ENCODE measurements at regions not wholly inside any gene's neighbourhood (a gene's known extent, or its start where the extent isn't known, plus 50 kb on each side); places are given as distances from the start of the nearest gene placed in this dataset.
A peak's percentile ranks its signal among the peaks of the same experiment; 100 is the strongest.

GRCh38 chr5:108649106-108649505, 98.6 kb upstream of the FER start:
- DNase-seq: no peak

GRCh38 chr5:108642170-108642906, 105.4 kb upstream of the FER start:
- peak; percentile 37 for DNase-seq

GRCh38 chr5:108641596-108641995, 106.1 kb upstream of the FER start:
- no peak for DNase-seq

DNA sequence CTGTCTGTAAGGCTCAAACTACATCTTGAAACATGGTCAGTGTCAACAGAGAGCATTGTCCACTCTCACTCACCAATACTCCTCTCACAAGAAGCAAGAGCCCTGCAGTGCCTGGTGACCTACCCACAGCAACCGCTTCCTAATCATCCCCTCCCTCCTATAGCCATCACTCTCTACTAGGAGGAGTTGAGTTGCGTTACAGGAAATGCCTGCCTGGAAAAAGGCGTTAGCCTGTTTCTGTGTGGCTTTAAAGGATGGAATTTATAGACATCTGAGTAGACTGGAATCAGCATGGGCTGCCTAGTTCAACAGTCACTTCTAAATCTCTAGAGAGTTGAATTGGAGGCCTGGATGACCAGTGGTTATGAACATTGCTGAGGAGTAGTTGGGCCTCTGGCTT, 108.3 kb upstream of the FER start:
- no peak for DNase-seq

DNA sequence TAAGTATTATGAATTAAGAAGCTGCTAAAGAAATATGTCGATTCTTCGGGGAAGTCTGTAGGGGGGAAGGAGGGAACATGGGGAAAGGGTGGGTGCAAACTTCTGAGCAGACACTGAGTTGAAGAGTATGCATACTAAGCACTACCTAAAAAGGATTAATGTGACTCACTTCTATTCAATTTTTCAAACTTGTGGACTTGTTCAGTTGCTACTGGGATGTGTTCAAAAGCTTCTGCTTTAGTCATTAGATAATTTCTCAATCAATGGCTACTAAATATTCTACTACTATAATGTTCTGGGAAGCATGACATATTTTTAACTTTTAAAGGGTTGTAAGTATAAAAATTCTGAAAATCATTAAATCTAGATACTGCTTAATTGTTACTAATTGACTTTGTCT, 109.7 kb upstream of the FER start:
- DNase-seq: no peak

DNA sequence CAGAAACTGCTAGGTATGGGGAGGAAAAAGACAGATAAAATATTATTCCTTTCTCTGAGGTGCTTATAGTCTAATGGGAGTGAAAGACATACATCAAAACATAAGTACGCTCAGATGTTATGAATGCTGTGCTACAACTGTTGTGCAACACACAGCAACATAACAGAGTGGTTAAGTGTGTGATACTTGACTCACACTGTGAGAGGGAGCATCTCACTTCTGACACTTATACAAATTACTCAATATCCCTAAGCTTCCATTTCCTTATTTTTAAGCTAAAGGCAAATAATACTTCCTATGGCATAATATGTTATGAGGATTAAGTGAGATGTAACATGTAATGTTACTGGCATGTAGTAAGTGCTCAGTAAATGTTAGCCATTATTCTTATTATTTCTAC, 110.6 kb upstream of the FER start:
- no peak for DNase-seq

DNA sequence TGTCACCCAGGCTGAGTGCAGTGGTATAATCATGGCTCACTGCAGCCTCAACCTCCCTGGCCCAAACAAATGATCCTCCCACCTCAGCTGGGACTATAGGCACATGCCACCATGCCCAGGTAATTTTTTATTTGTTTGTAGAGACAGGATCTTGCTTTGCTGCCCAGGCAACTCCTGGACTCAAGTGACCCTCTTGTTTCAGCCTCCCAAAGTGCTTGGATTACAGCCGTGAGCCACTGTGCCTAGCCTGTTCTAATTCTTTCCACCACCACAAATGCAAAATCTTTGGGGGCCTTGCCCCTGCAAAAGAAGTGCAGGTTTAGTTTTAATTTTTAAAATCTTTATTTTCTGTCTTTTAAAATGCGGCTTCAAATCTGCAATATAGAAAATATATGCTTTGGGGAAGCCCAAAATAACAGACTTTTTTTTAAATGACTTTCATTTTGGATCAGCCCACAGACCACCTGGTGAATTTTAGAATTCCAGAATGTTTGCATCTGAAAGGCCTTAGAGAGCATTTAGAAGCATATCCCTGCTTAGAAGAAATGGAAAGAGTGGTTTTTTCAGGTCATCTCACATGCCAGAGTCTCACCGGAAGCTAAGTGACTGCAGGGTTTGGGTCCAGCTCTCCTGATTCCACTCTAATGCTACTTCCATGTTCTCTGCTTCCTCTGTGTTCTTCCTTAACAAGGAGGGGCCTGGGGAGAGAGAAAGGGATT, 111.4 kb upstream of the FER start:
- DNase-seq: no peak

- DNase-seq: no peak
Observed at GRCh38 chr5:108634617-108635288, 112.9 kb upstream of the FER start.

GRCh38 chr5:108634010-108634616, 113.6 kb upstream of the FER start:
- DNase-seq: no peak

- DNase-seq: no peak
Observed at GRCh38 chr5:108629779-108630528, 117.7 kb upstream of the FER start.

- DNase-seq: no peak
Observed at GRCh38 chr5:108625654-108626053, 122.0 kb upstream of the FER start.

DNA sequence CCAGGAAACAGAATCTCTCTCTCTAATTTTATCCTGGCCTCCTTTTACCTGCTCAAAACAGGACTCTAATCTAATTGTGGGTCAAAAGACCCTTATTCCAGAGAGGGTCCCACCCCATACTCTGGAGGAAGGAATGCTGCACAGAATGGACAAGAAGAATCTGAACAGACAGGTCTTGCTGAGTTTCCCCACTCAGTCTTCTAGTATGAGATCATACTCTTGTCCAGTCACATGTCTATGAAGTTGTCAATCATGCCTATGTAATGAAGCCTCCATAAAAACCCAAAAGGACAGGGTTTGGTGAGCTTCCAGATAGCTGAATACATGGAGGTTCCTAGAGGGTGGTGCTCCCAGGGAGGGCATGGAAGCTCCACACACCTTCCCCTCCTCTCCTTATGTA, 123.9 kb upstream of the FER start:
- no peak for DNase-seq

DNA sequence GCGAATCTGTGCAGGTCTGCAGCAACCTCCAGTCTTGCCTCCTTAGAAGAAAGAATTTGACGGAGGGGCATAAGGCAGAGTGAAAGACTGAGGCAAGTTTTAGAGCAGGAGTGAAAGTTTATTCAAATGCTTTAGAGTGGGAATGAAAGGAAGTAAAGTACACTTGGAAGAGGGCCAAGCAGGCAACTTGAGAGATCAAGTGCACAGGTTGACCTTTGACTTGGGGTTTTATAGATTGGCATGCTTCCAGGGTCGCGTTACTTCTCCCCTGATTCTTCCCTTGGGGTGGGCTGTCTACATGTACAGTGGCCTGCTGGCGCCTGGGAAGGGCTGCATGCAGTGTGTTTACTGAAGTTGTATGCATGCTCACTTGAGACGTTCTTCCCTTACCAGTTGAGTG, 127.2 kb upstream of the FER start:
- DNase-seq: no peak

DNA sequence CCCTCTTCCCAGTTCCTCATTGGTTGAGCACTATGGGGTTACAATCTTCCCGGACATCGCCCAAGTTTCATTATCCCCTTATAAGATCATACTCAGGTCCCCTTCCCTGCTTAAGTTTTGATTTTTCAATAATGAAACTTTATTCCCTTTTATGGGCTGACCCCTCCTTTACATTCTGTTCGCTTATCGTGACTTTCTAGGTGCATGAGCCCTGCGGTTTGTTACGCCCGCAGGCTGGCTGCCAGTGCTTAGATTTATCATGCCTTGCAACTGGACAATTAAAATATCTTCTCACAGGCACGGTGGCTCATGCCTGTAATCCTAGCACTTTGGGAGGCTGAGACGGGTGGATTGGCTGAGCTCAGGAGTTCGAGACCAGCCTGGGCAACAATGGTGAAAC, 127.9 kb upstream of the FER start:
- DNase-seq: no peak

DNA sequence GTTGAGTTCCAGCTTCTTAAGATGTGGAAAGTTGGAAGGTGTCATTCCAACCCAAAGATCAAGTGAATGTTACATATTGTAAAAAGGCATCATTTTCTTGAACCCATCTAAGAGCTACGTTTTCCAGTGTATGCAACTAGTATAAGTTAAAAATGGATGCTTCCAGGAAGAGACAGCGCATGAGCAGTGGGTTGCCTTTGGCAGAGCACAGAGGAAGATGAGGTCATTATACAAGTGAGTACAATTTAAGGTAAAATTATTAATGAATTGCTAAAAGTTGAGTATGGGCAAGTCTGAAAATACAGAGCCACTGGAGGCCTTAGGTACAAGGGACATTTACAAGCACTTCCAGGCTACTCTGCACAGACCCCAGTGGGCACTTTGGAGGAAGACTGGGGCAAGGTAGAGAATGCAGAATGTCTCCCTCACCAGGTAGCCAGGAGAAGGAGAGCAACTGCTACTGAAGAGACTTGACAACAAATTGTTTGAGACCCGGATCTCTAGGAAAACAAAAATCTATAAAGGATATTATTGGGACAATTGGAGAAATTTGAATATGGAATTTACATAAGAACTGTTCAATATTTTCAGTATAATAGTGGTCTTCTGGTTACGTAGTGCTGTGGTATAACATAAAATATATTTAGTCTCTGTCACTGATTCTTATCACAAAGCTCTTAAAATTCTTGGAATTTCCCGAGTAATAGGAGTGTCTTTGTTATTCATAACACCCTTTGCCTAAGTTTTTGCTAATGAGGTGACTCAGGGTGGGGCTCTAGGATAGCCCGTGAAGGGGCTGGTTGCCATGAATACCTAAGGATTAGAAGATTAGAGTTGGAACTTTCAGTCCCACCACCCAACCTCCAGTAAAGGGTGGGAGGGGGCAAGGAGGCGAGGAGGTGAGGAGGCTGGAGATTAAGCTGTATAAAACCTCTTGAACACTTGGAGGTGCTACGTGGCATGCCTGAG, 129.9 kb upstream of the FER start:
- no peak for DNase-seq

DNA sequence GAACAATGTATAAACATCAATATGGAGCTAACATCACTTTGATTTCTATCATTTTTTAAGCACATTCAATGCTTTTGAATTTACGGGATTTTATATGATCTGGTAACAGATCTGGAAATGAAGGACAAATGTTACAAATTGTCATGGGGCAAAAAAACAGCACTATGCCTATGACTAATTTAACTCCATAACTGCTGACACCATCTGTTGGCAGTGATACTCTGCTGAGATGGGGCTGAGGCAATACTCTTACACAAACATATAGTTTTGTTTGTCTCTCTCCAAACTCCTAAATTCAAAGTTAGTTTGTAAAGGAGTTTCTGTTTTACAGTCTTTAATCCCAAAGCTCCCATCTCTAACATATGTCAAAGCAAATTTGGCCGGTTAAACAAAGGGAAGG, 132.5 kb upstream of the FER start:
- DNase-seq: no peak

GRCh38 chr5:108607421-108607820, 140.3 kb upstream of the FER start:
- DNase-seq: no peak

DNA sequence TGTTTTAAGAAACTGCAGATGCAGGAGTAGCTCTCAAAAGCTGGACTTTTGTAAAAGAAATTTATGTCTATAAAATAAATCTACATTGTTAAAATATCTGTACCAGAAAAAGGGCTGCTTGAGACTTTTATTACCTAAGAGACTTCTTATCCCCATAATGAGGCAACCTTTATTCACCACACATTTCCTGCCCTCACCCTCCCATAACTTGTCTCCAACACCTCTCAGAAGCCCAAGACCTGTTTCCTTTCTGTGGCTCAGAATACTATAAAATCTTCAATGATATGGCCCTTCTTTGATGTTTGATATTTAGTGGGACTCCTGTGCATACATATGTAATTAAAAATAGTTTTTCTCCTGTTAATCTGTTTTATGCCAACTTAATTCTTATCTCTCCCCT, 141.5 kb upstream of the FER start:
- DNase-seq: no peak

GRCh38 chr5:108602830-108603229, 144.9 kb upstream of the FER start:
- no peak for DNase-seq

- no peak for DNase-seq
Observed at GRCh38 chr5:108590799-108591198, 156.9 kb upstream of the FER start.

DNA sequence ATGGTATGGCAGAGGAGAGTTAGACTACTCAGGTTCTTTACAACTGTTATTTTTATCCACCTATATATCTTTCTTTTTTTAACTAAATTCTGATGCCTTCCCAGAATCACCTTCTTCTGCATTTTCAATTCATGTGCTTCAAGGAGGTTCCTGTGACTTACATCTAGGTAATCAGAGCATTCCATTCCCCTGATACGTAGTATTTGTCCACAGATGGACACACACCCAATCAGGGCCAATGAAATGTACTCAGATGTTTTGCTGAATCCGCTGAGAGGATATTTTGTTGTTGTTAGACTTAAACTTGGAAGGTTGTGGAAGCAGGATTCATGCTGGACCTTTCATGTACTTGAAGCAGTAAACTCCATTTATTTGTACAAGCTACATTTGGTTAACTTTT, 159.4 kb upstream of the FER start:
- DNase-seq: no peak

GRCh38 chr5:108587821-108588220, 159.9 kb upstream of the FER start:
- no peak for DNase-seq

Measured in KG1 (cell line).